GM19324 (cell line): ENCODE measurements at regions not wholly inside any gene's neighbourhood (a gene's known extent, or its start where the extent isn't known, plus 50 kb on each side); places are given as distances from the start of the nearest gene placed in this dataset.
"Not testable (repeated sequence)": the region's sequence is repeated elsewhere in the genome, so short reads cannot be mapped to it uniquely, and the experiment has no call there.

Experiments used
- ATAC-seq: cut with Tn5 transposase; IDR thresholded peaks from one replicate; pipeline ENCODE4 v1.9.1; 2021; ENCODE audit warnings: mild to moderate bottlenecking, moderate library complexity; ENCODE audit not compliant: unreplicated experiment, low FRiP score

DNA sequence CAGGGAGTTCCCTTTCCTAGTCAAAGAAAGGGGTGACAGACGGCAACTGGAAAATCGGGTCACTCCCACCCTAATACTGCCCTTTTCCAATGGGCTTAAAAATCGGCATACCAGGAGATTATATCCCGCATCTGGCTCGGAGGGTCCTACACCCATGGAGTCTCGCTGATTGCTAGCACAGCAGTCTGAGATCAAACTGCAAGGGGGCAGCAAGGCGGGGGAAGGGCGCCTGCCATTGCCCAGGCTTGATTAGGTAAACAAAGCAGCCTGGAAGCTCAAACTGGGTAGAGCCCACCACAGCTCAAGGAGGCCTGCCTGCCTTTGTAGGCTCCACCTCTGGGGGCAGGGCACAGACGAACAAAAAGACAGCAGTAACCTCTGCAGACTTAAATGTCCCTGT is 831.3 kb downstream of the TTLL7 start:
- not testable (repeated sequence) for ATAC-seq

DNA sequence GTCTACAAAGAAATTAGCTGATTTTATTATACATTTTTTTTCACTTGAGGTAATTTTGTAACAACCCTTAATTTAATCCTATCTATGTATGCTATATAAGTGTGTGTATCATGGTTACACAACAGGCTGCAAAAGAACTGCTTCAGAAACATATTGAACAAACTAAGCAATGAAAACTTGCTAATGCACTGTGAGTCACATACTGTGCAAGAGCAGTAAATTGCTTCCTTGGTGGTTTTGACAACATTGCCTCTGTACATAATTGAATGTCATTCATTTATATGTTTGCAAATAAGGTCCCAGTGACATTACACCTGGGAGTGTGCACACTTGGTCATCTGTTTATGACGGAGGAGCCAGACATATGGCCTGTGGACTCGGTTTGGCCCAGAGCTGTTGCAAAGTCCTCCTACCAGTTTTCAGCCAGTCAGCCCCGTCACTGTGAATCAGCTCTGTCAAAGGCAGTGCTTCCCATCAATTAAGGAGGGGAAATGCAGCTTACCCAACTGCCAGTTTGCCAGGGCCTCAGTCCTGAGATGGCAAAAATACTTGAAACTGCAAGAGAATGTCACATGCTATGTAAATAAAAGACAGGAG is 835.0 kb downstream of the TTLL7 start:
- not testable (repeated sequence) for ATAC-seq

DNA sequence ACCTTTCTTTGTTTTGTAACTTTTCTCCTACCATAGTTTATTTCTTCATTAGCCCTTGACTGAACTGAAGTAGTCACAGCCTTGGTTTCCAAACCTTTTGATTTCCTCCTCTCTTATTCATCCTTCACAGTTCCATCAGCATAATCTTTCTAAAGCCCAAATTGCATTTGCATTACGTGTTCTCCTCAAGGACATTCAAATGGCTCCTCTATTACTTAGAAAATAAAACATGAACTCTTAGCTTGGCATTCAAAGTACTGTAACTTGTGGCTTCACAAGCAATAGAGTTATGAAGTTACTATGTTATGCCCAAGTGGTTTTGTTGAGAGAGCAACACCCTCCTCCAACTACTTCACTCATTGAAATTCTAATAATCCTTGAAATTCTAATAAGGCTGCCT is 840.0 kb downstream of the TTLL7 start:
- not testable (repeated sequence) for ATAC-seq

DNA sequence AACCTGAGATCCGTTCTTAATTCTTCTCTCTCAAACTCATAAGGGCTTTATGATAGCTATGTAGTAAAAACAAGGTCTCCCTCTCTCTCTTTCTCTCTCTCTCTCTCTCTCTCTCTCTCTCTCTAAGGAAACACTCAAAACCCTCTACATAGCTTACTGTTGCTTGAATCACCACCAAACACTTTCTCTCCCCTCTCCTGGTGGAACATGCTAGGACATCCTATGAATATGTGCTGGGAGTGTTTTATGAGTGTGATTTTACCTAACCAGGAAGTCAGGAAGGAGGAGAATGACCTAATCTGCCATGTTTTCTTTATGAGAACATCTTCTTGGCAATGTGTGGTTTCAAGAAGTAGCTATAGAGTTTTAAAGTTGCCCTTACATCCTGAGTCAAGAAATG is 844.6 kb downstream of the TTLL7 start:
- not testable (repeated sequence) for ATAC-seq

DNA sequence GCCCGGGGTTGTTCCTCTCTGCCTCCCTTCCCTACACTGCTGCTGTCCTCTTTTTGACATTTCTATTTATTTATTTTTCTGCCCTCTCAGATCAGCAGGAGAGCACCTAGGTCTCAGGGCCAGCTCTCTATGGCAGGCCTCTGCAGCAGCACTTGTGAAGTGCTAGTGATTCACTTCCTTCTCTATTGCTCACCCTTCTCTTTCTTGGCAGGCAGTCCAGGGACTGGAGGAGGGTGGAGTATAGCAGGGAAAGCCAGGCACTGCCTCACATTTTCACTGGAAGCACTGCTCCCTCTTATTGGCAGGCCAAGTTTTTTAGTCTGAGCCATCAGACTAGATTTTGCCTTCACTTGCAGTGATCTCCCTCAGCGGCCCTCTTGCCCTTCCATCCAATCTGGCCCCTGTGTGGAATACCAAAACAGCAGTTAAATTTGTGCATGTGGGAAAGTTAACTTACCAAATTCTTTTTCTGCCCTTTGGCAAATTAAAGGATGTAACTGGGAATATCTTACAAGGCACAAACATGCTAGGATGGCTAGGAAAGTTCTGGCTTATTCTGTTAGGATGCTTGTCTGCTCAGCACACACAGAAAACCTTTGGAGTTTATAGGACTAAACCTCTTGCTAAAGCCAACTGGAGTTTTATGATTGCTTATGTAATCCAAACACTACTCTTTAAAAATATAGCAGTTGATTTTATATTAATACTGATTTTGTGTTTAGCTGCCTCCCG is 847.6 kb downstream of the TTLL7 start:
- not testable (repeated sequence) for ATAC-seq

DNA sequence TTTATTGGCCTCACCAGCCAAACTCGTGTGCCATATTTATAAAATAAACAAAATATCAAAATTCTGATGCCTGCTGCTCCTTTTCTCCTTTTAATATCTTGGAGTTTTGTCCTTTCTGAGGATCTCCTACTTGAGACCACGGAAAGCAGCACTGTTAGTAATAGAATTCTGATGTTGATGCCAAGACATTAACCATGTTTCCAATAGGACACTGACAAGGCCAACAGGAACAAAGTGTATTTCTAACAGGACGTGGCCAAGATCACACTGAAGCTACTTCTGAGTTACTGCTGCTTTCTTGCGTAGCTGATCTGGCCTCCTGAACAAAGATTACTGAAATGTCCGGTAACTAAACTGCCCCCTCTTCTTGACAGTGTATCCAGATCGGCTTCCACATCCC is 848.5 kb downstream of the TTLL7 start:
- not testable (repeated sequence) for ATAC-seq

DNA sequence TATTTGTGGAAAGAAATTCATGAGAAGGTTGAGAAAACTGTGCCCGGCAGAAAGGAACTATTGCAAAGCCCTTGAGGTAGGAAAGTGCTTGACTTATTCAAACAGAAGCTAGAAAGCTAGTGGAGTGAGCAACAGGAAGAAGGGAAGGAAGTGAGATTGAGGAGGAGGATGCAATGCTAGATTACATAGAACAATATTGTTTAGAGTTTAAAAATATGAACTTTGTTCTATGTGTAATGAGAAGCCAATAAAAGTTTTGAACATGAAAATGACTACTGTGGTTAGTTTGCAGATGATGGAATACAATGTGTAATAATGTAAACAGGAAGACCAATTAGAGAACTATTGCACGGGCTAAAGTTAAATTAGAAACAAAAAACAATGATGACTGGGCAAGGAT is 853.1 kb downstream of the TTLL7 start:
- not testable (repeated sequence) for ATAC-seq

DNA sequence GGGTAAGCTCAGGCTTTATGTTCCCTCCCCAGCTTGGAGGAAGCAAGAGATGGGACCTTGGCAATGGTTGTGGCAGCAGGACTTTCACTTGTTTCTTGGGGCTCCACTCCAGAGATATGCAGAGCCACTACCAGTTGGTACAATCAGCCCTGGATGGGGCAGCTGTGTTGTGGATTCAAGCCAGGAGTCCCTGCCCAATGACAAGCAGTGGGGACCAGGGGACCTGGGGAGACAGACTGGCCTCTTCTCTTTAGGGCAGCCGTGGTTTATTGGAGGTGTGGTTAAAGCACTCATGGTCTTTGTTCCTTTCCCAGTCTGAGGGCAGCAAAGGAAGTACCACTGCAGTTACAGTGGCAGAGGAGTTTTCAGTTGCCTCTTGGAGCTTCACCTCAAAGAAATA is 856.1 kb downstream of the TTLL7 start:
- not testable (repeated sequence) for ATAC-seq

DNA sequence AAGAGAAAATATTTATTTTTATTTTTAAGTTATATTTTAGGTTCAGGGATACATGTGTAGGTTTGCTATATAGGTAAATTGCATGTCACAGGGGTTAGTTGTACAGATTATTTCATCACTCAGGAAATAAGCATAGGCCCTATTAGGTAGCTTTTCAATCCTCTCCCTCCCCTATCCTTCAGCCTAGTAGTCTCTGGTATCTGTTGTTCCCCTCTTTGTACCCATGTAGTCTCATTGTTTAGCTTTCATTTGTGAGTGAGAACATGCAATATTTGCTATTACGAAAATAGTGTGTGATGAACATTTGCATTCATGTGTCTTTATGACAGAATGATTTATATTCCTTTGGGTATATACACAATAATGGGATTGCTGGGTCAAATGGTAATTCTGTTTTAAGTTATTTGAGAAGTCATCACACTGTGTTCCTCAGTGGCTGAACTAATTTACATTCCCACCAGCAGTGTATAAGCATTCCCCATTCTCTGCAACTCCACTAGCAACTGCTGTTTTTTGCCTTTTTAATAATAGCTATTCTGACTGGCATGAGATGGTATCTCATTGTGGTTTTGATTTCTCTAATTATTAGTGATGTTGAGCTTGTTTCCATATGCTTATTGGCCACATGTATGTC is 863.3 kb downstream of the TTLL7 start:
- not testable (repeated sequence) for ATAC-seq

DNA sequence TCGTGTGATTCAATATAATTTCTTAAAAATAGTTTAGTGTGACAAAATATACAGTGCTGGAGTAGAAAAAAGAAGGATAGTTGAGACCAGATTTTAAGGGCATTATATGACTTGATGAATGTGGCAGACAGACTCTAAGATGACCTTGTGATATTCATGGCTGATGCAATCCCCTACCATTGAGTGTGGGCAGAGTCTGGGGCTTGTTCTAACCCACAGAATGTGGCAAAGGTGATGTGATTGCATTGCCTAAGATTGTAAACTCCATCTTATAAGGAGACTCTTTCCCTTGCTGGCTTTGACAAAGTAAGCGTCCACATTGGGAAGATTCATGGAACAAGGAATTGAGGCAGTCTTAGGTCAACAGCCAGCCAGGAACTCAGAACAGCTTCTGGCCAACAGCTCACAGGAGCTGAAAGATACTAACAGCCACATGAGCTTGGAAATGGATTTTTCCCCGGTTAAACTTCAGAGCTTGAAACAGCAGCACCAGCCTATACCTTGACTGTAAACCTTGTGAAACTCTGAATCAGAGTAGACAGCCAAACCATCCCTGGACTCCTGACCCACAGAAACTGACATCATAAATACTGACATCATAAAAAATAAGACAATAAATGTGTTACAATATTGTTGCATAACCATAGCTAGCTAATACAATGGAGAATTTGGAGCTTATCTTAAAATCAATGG is 864.5 kb downstream of the TTLL7 start:
- not testable (repeated sequence) for ATAC-seq

DNA sequence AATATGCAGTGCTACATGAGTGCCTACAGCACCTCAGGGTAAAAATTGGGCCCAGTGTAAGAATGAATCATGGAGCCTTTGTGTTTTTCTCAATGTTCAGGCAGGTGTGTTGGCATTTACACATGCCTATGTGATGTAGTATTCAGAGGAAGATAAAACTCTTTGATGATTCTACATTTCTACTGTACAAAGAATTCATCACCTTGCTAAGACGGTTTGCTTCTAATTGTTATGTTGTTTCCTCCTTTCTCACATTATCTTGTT is 867.3 kb downstream of the TTLL7 start:
- ATAC-seq: no peak

DNA sequence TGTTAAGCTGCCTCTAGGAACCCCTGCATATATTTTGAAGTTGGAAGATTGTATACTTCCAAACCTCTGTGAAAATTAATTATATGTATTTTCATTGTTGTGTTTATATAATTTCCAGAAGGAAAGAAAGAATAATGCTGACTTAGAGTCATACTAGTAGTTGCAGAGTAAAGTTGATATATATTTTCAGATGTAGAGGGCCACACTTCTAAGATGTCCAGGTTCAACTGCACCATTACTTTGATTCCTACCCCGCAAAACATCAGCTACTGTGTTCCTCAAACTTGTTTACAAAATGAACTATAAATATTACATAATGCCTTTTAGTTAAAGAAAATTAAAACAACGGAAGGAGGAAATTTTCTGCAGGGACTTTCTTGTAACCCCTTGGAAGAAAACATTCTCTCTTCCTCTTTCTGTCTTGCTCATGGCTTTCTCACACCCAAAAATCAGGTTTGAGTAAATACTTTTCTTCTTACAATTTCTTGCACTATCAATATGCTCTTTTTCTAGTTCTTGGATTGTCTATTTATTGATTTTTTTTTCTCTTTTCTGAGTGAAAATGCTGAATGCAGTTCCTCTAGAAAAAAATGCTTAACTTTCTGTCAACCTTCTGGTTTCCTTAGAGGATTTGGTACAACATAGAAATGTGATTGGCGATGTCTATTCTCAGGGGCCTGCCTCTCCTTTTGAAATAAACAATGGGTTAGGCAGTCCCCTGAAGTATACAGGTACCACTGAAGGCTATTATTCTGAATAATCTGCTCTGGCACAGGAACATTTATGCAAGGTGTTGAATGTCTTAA is 867.8 kb downstream of the TTLL7 start:
- ATAC-seq: no peak

DNA sequence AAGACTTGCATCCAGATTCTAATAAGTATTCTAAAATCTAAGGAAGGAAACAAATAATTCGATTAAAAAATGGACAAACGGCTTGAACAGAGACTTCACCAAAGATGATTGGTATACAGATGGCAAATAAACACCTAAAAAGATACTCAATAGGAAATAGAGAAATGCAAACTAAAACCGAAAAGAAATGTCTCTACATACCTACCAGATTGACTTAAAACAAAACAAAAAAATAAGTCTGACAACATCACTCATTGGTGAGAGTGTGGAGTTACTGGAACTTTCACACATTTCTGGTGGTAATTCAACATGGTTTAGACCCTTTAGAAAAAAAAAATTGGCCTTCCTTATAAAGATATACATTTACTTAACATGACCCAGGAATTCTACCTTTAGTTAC is 869.8 kb downstream of the TTLL7 start:
- ATAC-seq: no peak

DNA sequence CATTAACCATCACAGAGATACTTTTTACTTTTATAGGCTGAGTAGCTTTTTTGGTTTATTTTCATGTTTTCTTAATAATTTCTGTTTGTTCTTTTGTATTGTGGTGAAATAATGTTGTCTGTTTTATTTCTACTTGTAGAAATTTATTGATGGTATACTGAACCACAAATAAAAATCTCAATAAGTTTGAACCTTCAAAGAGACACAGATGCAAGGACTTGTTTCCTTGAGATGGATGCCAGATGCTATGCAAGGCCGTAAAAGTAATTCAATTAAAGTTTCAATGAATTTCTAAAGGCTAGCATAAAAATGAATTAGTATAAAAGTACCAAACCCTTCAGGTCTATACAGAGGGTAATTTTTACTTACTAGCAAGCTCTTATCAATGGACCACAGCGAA is 873.5 kb downstream of the TTLL7 start:
- ATAC-seq: no peak

DNA sequence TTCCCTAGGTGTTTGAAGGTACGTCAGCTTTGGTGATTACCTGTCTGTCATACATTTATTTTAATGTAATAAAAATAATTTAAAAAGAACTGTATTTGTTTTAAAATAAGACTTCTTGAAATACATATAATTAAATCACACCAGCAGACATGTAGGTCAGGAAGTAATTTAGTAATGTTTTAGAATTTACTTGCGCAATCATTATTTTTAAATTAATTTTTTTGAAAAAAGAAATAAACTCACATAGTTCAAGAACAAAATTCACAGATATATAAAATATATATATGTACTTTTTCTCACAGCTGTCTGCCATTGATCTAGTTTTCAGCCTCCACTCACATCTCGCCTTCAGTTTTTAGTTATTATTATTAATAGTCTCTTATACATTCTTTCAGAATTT is 875.9 kb downstream of the TTLL7 start:
- no peak for ATAC-seq

DNA sequence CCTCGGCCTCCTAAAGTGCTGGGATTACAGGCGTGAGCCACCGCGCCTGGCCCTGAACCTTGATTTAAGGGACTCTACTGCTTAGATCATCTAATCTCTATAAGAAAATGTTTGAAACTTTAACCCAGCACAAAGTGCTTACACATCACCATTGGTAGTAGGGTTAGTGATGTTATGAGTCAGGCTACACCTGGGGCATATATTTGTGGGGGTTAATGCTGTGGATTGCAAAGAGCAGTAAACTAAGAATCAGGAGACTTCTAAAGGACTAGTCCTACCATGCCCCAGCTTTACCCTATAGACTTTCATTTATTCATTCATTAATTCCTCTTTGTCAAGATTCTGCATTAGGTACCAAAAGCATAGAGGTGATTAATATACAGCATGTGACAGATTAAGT is 880.5 kb downstream of the TTLL7 start:
- no peak for ATAC-seq

DNA sequence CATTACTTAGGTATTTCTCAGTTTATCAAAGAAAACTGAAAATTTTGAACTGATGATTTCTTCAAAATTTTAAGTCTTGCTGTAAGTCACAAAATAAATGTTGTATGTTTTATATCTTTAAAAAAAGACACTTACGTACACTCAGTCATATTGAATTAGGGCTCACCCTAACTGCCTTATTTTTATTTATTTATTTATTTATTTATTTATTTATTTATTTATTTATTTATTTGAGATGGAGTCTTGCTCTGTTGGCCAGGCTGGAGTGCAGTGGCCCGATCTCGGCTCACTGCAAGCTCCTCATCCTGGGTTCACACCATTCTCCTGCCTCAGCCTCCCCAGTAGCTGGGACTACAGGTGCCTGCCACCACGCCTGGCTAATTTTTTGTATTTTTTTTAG is 881.9 kb downstream of the TTLL7 start:
- not testable (repeated sequence) for ATAC-seq

DNA sequence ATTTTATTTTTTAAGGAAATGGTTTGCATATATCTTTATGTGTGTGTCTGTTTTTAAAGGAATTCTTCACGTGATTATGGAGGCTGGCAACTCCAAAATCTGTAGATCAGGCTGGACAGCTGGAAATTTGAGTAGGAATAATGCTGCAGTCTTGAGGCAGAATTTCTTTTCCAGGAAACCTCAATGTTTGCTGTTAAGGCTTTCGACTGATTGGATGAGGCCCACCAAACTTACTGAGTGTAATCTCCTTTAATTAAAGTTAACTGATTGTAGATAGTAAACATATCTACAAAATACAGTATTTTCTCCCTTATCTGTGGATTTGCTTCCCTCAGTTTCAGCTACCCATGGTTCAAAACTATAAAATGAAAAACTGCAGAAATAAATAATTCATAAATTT is 883.1 kb downstream of the TTLL7 start:
- no peak for ATAC-seq

DNA sequence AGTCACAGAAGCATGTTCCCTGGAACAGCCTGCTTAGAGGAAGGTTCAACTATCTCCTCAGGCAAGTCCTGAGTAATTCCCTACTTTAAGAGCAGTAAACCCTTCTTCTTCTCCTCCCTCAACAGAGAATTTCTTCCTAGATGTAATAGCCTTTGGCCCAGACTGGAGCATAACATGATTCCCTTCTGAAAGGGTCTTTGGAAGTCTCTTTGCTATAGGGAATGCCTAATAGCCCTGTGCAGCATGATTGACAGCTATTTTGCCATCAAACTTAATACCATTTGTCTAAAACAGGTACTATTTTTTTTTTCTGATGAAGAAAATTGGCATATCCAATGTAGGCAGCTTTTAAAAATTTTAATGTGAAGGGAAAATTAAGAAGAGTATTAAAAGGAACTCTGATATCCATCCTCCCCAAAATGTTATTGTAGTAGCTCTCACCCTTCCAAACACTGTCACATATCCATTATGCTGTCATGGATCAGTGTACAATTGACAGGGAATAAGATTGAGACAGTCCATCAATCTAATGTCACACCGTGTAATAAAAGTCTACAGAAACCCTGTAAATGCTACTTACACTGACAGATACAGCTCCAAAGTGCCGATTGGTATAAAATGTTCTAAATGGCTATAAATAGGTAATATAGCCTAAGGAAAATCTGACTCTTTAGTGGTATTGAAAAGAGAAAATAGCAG is 884.6 kb downstream of the TTLL7 start:
- ATAC-seq: no peak

DNA sequence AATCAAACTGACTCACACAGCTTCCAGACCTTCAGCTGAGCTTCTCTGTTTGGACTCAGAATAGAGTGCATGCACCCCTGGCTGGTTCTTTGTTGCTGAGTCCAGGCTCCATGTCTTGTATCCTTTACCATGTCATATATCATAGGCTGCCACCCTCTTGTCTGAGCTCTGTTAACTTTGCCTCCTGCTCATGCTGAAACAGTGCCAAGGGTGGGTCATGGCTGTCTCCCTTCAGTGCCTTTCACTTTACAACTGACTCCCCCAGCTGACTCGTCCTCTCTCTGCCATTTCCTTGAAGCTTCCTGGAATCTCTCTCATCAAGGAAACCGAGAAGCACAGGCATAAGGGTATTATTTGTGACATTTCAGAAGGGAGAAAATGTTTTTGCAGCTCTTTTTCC is 885.3 kb downstream of the TTLL7 start:
- ATAC-seq: no peak
